ENCODE measurements at regions not wholly inside any gene's neighbourhood (a gene's known extent, or its start where the extent isn't known, plus 50 kb on each side); places are given as distances from the start of the nearest gene placed in this dataset.

- Histone ChIP-seq H2AK5ac (ENCODE audit: low read depth, low read length) (no peak overlapping the region), H3K9me3 (ENCODE audit: control insufficient read depth, insufficient read depth, low read length) (no peaks in the 10 kb centered on the region), H3K4me1 (ENCODE audit: control insufficient read depth, insufficient read depth, low read length) (no peaks in the 10 kb centered on the region), H2AFZ (replicated peaks; ENCODE audit: low read length, poor library complexity) (no peak overlapping the region), H3K79me1 (ENCODE audit: low read depth in 1 of 2, low read length in 2 of 2) (no peaks in the 10 kb centered on the region), H2BK20ac (ENCODE audit: low read depth, low read length) (no peak overlapping the region), H3K4me3 (ENCODE audit: insufficient read depth, low read depth, low read length) (no peak overlapping the region), H3K9me1 (ENCODE audit: insufficient read depth, low read length) (no peaks in the 10 kb centered on the region), H3K36me3 (ENCODE audit: control insufficient read depth, insufficient read depth, low read length) (no peaks in the 10 kb centered on the region), H3K18ac (ENCODE audit: low read depth, low read length) (no peak overlapping the region), H4K8ac (ENCODE audit: low read depth in 2 of 2, low read length in 2 of 2) (no peak overlapping the region), H3K27ac (ENCODE audit: insufficient read depth, low read length) (no peak overlapping the region), H2BK5ac (ENCODE audit: low read depth, low read length, poor library complexity, severe bottlenecking) (no peak overlapping the region), H2AK9ac (replicated peaks; ENCODE audit: low read depth, low read length, poor library complexity) (no peak overlapping the region), H4K5ac (ENCODE audit: low read depth, low read length) (no peak overlapping the region), H3K23ac (ENCODE audit: low read depth, low read length) (no peak overlapping the region), H3K9ac (ENCODE audit: low read depth, low read length) (no peak overlapping the region), H3K27me3 (ENCODE audit: control insufficient read depth, insufficient read depth, low read length) (no peaks in the 10 kb centered on the region), H2BK120ac (ENCODE audit: low read depth, low read length) (no peak overlapping the region), H2BK15ac (ENCODE audit: low read depth, low read length) (no peak overlapping the region), H4K20me1 (ENCODE audit: insufficient read depth, low read length) (no peaks in the 10 kb centered on the region), H3K4me2 (ENCODE audit: low read depth, low read length) (no peak overlapping the region), H4K91ac (ENCODE audit: insufficient read depth, low read depth, low read length) (no peak overlapping the region), H3K4ac (ENCODE audit: low read depth, low read length) (no peak overlapping the region), H3K56ac (ENCODE audit: extremely low read depth, insufficient read depth, low read length) (no peak overlapping the region), H3K14ac (replicated peaks; ENCODE audit: low read depth, low read length) (no peak overlapping the region)
- DNase-seq (no peak), ATAC-seq (ENCODE audit: low read depth) (no peak)
- in situ Hi-C loops (cut with MboI; ENCODE audit: low sequenced_read_pairs) (no loop called here), intact Hi-C loops (cut with micrococcal nuclease) (no loop called here), dilution Hi-C loops (cut with HindIII; ENCODE audit: low sequenced_read_pairs, unreplicated experiment) (no loop called here)
- ChIA-PET CTCF (no interaction called here), POLR2A (ENCODE audit: unreplicated experiment) (no interaction called here)
- TF ChIP-seq FOS (IDR thresholded peaks at IDR 0.05; ENCODE audit: low read depth, low read length) (no peak), RAD21 (IDR thresholded peaks at IDR 0.05; ENCODE audit: low read length) (no peak), SMC3 (IDR thresholded peaks at IDR 0.05; ENCODE audit: low read depth, low read length) (no peak), RCOR1 (IDR thresholded peaks at IDR 0.05; ENCODE audit: insufficient replicate concordance, low read length) (no peak)
- BruUV-seq (replicated peaks) = no TSS peak
Measured at GRCh38 chr5:120073722-120074121, 390.4 kb upstream of the PRR16 start.
